ENCODE measurements at regions not wholly inside any gene's neighbourhood (a gene's known extent, or its start where the extent isn't known, plus 50 kb on each side); places are given as distances from the start of the nearest gene placed in this dataset.

DNA sequence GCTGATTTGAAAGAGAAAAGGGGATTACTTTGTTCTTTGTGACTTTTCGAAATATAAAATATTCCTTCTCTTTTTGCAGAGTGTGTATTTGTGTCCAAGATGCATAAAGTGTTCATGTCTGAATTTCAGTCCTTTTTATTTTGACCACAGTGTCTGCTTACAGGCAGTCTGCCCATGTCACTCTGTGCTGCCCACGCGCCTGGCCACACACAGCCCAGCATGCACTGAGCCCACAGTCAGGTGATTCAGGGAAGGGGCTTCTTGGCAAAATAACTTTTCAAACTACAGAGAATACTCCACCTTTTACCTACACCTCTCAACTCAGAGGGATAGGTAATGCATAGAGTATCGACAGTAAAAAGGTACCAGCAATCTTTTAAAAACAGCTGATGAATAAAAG lies 142.5 kb upstream of the TRPC4 start:
- no peak overlapping the region for H3K4me3 ChIP-seq (ENCODE audit: low read depth, low read length)
- H3K79me2 ChIP-seq (ENCODE audit: control insufficient read depth, insufficient read depth, low read length, unreplicated experiment): no peaks in the 10 kb centered on the region
- no peaks in the 10 kb centered on the region for H3K36me3 ChIP-seq (ENCODE audit: insufficient read depth, low read length)
- no peaks in the 10 kb centered on the region for H3K27me3 ChIP-seq (ENCODE audit: insufficient read depth, low read length)
- no peak overlapping the region for H3K27ac ChIP-seq (ENCODE audit: low read depth, low read length)
- H3K4me1 ChIP-seq (ENCODE audit: control insufficient read depth, insufficient read depth, low read length, unreplicated experiment): no peaks in the 10 kb centered on the region
- no peak overlapping the region for H2AFZ ChIP-seq (ENCODE audit: low read length, unreplicated experiment)

DNA sequence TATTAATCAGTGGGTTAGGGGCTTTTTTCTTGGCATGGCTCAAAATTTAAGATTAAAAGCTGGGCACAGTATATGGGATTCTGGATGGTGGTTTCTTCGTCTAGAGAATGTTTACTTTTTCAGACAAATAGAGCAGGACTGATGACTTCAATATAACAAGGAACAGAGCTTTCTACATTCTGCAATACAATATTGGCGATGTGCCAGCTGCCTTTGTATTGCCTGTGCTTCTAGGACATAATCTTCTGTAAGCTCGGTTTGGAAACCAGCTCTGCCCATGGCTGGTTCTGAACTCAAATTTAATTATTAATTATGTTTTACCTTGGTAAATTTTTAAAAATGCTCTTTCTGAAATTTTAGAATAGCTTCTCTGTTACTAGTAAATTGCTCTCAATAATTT lies 139.1 kb upstream of the TRPC4 start:
- H3K27ac ChIP-seq (ENCODE audit: low read depth, low read length): no peak overlapping the region

DNA sequence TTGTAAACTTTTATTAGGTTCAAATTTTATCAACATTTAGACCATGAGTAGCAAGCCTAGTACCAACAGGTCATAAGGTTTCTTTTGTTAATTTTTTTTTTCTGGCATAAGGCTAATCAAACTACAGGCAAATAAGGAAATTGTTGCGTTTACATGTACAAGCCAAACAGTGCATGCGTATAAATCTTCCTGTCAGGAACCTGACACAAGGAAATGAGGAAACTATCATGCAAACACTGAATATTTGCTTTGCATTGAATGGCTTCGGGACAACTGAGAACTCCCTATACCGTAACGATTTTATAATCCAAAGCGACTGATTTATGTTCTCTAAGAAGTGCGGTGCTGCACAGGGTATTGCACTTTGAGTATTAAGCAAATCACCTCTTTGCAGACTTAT lies 133.0 kb upstream of the TRPC4 start:
- Histone ChIP-seq H3K27me3 (ENCODE audit: insufficient read depth, low read length) (no peaks in the 10 kb centered on the region), H3K36me3 (ENCODE audit: insufficient read depth, low read length) (no peaks in the 10 kb centered on the region), H3K4me3 (ENCODE audit: low read depth, low read length) (no peak overlapping the region), H3K4me1 (ENCODE audit: control insufficient read depth, insufficient read depth, low read length, unreplicated experiment) (no peaks in the 10 kb centered on the region), H3K27ac (ENCODE audit: low read depth, low read length) (no peak overlapping the region), H2AFZ (ENCODE audit: low read length, unreplicated experiment) (no peak overlapping the region), H3K79me2 (ENCODE audit: control insufficient read depth, insufficient read depth, low read length, unreplicated experiment) (no peaks in the 10 kb centered on the region)

More for the DNA sequence above, 139.1 kb upstream of the TRPC4 start:
- no peak overlapping the region for H3K4me3 ChIP-seq (ENCODE audit: low read depth, low read length)
- no peaks in the 10 kb centered on the region for H3K36me3 ChIP-seq (ENCODE audit: insufficient read depth, low read length)
- H3K27me3 ChIP-seq (ENCODE audit: insufficient read depth, low read length): no peaks in the 10 kb centered on the region
- no peaks in the 10 kb centered on the region for H3K79me2 ChIP-seq (ENCODE audit: control insufficient read depth, insufficient read depth, low read length, unreplicated experiment)
- H3K4me1 ChIP-seq (ENCODE audit: control insufficient read depth, insufficient read depth, low read length, unreplicated experiment): no peaks in the 10 kb centered on the region
- no peak overlapping the region for H2AFZ ChIP-seq (ENCODE audit: low read length, unreplicated experiment)

DNA sequence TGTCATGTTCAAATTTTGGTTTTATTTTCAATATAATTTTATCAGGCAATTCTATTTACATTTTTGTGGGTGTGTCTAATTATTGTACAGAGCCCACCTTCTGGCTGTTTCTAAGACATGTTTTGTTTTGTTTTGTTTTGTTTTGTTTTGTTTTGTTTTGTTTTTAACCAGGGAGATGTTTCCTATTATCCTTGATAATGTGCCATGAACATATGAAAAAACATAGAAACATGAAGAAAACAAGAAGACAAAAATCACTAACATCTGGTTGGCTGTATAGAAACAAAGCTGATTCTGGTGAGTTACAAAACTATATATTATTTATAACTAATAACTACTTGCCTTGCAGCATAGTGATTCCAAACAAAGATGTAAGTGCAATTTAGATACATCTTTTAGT lies 128.1 kb upstream of the TRPC4 start:
- H3K4me3 ChIP-seq (ENCODE audit: low read depth, low read length): no peak overlapping the region
- H2AFZ ChIP-seq (ENCODE audit: low read length, unreplicated experiment): no peak overlapping the region
- H3K27me3 ChIP-seq (ENCODE audit: insufficient read depth, low read length): no peaks in the 10 kb centered on the region
- no peaks in the 10 kb centered on the region for H3K79me2 ChIP-seq (ENCODE audit: control insufficient read depth, insufficient read depth, low read length, unreplicated experiment)
- no peak overlapping the region for H3K27ac ChIP-seq (ENCODE audit: low read depth, low read length)
- H3K36me3 ChIP-seq (ENCODE audit: insufficient read depth, low read length): no peaks in the 10 kb centered on the region
- H3K4me1 ChIP-seq (ENCODE audit: control insufficient read depth, insufficient read depth, low read length, unreplicated experiment): no peaks in the 10 kb centered on the region

DNA sequence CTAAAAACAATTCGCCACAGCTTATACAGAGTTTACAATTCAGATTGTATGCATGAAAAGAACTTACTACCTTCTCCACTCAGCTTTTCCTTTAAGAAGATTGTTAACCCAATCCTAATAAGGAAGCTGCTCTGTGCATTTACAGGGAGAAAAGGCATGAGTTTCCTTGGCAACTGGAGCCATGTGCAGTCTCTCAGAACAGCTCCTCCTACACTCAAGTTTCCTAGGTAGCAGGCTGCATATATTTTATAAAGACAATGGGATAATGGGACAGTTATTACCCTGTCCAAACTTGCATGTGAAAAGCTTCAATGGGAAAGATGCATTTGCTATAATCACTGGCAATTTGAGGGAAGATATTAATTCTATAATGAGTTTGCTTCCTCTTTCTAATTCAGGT lies 125.5 kb upstream of the TRPC4 start:
- Histone ChIP-seq H3K4me3 (ENCODE audit: low read depth, low read length) (no peak overlapping the region), H3K27me3 (ENCODE audit: insufficient read depth, low read length) (no peaks in the 10 kb centered on the region), H3K36me3 (ENCODE audit: insufficient read depth, low read length) (no peaks in the 10 kb centered on the region), H3K4me1 (ENCODE audit: control insufficient read depth, insufficient read depth, low read length, unreplicated experiment) (no peaks in the 10 kb centered on the region), H3K79me2 (ENCODE audit: control insufficient read depth, insufficient read depth, low read length, unreplicated experiment) (no peaks in the 10 kb centered on the region), H3K27ac (ENCODE audit: low read depth, low read length) (no peak overlapping the region), H2AFZ (ENCODE audit: low read length, unreplicated experiment) (no peak overlapping the region)

DNA sequence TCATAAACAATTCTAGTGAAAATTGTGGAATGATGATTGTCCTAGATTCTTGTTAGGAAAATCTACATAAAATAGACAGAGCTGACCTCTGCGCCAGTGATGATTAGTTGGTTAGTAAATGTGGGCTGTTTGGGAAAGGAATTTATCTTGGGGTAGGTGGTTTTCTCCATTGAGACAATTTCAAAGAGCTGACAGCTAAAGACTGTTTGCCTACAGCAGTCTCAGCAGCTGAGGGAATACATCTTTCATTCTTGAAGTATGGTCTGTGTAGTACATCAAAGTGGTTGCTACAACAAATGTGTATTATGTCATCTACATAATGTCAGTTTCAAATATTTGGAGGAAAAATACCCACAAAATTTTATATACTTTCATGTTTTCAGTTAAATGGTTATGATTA lies 117.2 kb upstream of the TRPC4 start:
- H3K79me2 ChIP-seq (ENCODE audit: control insufficient read depth, insufficient read depth, low read length, unreplicated experiment): no peaks in the 10 kb centered on the region
- no peaks in the 10 kb centered on the region for H3K36me3 ChIP-seq (ENCODE audit: insufficient read depth, low read length)
- no peak overlapping the region for H3K27ac ChIP-seq (ENCODE audit: low read depth, low read length)
- no peaks in the 10 kb centered on the region for H3K27me3 ChIP-seq (ENCODE audit: insufficient read depth, low read length)
- H3K4me3 ChIP-seq (ENCODE audit: low read depth, low read length): no peak overlapping the region
- H2AFZ ChIP-seq (ENCODE audit: low read length, unreplicated experiment): no peak overlapping the region
- no peaks in the 10 kb centered on the region for H3K4me1 ChIP-seq (ENCODE audit: control insufficient read depth, insufficient read depth, low read length, unreplicated experiment)

DNA sequence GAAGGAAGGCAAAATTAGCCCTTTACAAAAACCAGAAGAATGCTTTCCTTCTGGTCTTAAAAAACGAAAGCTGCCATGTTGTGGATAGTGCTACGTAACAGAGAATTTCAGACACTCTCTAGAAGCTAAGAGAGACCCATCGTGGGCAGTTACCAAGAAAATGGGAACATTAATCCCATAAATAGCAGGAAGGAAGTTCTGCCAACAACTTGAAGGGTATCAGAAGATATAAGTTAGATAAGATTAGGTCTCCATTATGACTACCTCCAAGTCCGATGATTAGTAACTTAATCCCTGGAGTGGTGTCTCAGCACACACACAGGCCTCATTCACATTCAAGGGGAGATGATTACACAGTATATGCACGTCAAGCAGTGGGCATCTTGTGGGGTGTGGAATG lies 115.7 kb upstream of the TRPC4 start:
- Histone ChIP-seq H2AFZ (ENCODE audit: low read length, unreplicated experiment) (peak overlapping the region; percentile 64), H3K4me3 (ENCODE audit: low read depth, low read length) (no peak overlapping the region), H3K27ac (ENCODE audit: low read depth, low read length) (no peak overlapping the region), H3K27me3 (ENCODE audit: insufficient read depth, low read length) (no peaks in the 10 kb centered on the region), H3K79me2 (ENCODE audit: control insufficient read depth, insufficient read depth, low read length, unreplicated experiment) (no peaks in the 10 kb centered on the region), H3K4me1 (ENCODE audit: control insufficient read depth, insufficient read depth, low read length, unreplicated experiment) (no peaks in the 10 kb centered on the region), H3K36me3 (ENCODE audit: insufficient read depth, low read length) (no peaks in the 10 kb centered on the region)

DNA sequence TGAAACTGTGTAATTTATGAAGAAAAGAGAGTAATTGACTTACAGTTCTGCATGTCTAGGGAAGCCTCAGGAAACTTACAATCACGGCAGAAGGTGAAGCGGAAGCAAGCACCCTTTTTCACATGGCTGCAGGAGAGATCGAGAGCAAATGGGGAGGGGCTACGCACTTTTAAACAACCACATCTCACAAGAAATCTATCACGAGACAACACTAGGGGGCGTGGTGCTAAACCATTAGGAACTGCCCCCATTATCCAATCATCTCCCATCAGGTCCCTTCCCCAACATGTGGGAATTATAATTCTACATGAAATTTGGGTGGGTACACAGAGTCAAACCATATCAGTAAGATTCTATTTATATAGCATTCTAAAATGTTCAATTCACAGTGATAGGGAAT lies 114.8 kb upstream of the TRPC4 start:
- Histone ChIP-seq H3K27ac (ENCODE audit: low read depth, low read length) (no peak overlapping the region), H3K79me2 (ENCODE audit: control insufficient read depth, insufficient read depth, low read length, unreplicated experiment) (no peaks in the 10 kb centered on the region), H3K27me3 (ENCODE audit: insufficient read depth, low read length) (no peaks in the 10 kb centered on the region), H3K4me1 (ENCODE audit: control insufficient read depth, insufficient read depth, low read length, unreplicated experiment) (no peaks in the 10 kb centered on the region), H2AFZ (ENCODE audit: low read length, unreplicated experiment) (no peak overlapping the region), H3K36me3 (ENCODE audit: insufficient read depth, low read length) (no peaks in the 10 kb centered on the region), H3K4me3 (ENCODE audit: low read depth, low read length) (no peak overlapping the region)

DNA sequence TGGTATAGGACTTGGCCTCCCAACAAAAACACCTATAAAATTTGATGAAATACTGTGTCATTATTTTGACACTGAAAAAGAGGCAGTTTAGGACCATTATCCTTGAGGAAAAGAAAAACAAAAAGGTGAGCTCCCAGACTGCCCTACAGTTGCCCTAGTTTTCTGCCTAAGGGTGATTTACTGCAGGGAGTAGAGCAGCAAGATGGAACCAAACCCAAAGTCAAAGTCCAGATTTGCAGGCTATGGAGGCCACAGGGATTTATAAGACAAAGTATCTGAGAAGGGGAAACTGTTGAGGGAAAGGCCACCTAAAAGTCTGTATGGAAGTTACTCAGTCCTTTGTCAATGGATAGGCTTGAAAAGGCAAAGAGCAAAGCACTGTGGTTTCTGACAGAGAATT lies 112.4 kb upstream of the TRPC4 start:
- no peaks in the 10 kb centered on the region for H3K36me3 ChIP-seq (ENCODE audit: insufficient read depth, low read length)
- no peaks in the 10 kb centered on the region for H3K79me2 ChIP-seq (ENCODE audit: control insufficient read depth, insufficient read depth, low read length, unreplicated experiment)
- no peak overlapping the region for H3K27ac ChIP-seq (ENCODE audit: low read depth, low read length)
- peaks cover 7% of the 10 kb centered on the region for H3K4me1 ChIP-seq (ENCODE audit: control insufficient read depth, insufficient read depth, low read length, unreplicated experiment)
- no peak overlapping the region for H2AFZ ChIP-seq (ENCODE audit: low read length, unreplicated experiment)
- H3K27me3 ChIP-seq (ENCODE audit: insufficient read depth, low read length): no peaks in the 10 kb centered on the region
- H3K4me3 ChIP-seq (ENCODE audit: low read depth, low read length): no peak overlapping the region

DNA sequence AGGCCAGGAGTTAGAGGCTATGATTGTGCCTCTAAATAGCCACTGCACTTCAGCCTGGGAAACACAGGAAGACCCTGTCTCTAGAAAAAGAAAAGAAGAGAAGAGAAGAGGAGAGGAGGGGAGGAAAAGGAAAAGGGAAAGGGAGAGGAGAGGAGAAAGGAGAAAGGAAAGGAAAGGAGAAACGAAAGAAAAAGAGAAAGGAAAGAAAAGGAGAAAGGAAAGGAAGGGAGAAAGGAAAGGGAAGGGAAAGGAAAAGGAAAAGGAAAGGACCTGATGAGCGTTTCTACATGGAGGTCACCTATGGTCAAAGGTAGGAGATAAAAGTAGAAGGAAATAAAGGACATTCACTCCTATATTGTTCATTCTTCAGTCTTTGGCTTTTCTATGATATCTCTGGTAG lies 109.1 kb upstream of the TRPC4 start:
- Histone ChIP-seq H3K27ac (ENCODE audit: low read depth, low read length) (no peak overlapping the region), H3K36me3 (ENCODE audit: insufficient read depth, low read length) (no peaks in the 10 kb centered on the region), H3K4me1 (ENCODE audit: control insufficient read depth, insufficient read depth, low read length, unreplicated experiment) (peaks cover 7% of the 10 kb centered on the region), H3K79me2 (ENCODE audit: control insufficient read depth, insufficient read depth, low read length, unreplicated experiment) (no peaks in the 10 kb centered on the region), H3K27me3 (ENCODE audit: insufficient read depth, low read length) (no peaks in the 10 kb centered on the region), H2AFZ (ENCODE audit: low read length, unreplicated experiment) (no peak overlapping the region), H3K4me3 (ENCODE audit: low read depth, low read length) (no peak overlapping the region)

DNA sequence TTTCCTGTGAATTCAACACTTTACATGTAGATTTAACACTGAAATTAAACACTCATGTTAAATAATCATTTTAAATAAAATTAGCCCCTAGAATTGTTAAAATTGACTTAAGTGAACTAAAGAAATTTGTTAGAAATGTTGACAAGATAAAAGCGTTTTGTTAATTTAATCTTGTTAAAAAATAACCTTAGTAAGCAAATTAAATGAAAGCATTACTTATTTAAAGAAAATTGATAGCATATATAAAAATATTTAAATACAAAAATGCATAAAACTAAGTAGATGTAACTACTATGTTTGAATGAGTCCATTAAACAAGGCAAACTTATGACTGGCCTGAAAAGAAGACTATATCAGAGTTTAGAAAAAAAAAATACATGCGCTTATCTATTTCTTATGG lies 99.0 kb upstream of the TRPC4 start:
- Histone ChIP-seq H3K27me3 (ENCODE audit: insufficient read depth, low read length) (no peaks in the 10 kb centered on the region), H3K4me3 (ENCODE audit: low read depth, low read length) (no peak overlapping the region), H3K79me2 (ENCODE audit: control insufficient read depth, insufficient read depth, low read length, unreplicated experiment) (no peaks in the 10 kb centered on the region), H3K4me1 (ENCODE audit: control insufficient read depth, insufficient read depth, low read length, unreplicated experiment) (no peaks in the 10 kb centered on the region), H3K36me3 (ENCODE audit: insufficient read depth, low read length) (no peaks in the 10 kb centered on the region), H2AFZ (ENCODE audit: low read length, unreplicated experiment) (no peak overlapping the region), H3K27ac (ENCODE audit: low read depth, low read length) (no peak overlapping the region)

DNA sequence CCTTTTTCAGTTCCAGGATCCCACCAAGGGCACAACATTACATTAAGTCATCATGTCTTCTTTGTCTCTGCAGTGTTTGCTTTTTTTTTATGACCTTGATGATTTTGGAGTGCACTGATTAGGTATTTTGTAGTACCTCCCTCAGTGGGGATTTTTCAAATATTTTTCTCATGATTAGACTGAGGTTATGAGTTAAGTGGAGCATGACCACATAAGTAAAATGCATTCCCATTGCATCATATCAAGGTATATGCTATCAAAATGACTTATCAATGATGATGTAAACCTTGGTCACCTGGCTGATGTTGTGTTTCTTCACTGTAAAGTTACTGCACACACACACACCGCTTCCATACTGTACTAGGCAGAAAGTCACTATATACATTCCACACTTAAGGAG lies 96.7 kb upstream of the TRPC4 start:
- Histone ChIP-seq H3K27ac (ENCODE audit: low read depth, low read length) (no peak overlapping the region), H3K36me3 (ENCODE audit: insufficient read depth, low read length) (no peaks in the 10 kb centered on the region), H3K4me1 (ENCODE audit: control insufficient read depth, insufficient read depth, low read length, unreplicated experiment) (no peaks in the 10 kb centered on the region), H2AFZ (ENCODE audit: low read length, unreplicated experiment) (no peak overlapping the region), H3K4me3 (ENCODE audit: low read depth, low read length) (no peak overlapping the region), H3K79me2 (ENCODE audit: control insufficient read depth, insufficient read depth, low read length, unreplicated experiment) (no peaks in the 10 kb centered on the region), H3K27me3 (ENCODE audit: insufficient read depth, low read length) (no peaks in the 10 kb centered on the region)
